Fibroblast of pulmonary artery (primary cell): ENCODE measurements at regions not wholly inside any gene's neighbourhood (a gene's known extent, or its start where the extent isn't known, plus 50 kb on each side); places are given as distances from the start of the nearest gene placed in this dataset.

Experiments
- DNase-seq: peaks from one replicate; pipeline ENCODE4 v3.0.0-alpha.2; 2010; ENCODE audit warnings: low read depth
- H3K4me3 ChIP-seq: replicated peaks from 2 replicates; pipeline ENCODE4 v1.5.1; 2011; ENCODE audit warnings: low read depth, mild to moderate bottlenecking, control low read depth, low read length, moderate library complexity
- TF ChIP-seq, protein P1 (sequence below): IDR thresholded peaks from 2 replicates; pipeline ENCODE4 v1.5.1; 2011; ENCODE audit warnings: mild to moderate bottlenecking, control low read depth, low read length, inconsistent platforms; ENCODE audit errors: missing control alignments

DNA sequence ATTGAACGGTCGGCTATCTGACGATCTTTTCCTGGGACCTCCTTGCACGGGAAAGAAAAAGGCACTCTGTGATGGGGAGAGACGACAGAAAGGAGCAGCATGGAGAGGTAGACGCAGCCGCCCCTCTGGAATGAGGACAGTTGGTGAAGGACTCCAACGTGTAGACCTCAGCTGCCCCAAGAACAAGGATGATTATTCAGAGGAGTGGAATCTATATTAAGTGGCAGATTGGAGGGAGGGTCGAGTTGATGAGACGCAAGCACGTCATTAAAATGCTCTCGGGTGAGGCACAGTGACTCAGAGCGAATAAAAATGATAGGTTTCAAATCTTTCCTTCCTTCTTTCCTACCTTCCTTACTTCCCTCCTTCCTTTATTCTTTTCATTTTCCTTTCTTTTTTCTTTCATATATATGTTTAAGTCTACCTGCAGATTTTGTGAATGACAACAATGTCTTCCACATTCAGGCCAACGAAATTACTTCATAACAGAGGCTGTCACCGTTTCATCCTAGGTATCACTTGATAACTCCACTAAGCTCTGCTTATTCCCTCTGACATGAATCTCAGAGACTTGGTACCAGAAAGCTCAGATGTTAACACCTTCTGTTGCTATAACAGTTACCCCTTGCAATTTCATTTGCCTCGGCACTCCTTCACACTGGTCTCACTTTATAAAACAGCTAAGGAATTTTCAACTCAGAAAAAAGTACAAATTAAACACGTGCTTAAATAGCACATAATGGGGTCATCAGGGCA, 110.0 kb upstream of the PPARGC1A start:
- TF ChIP-seq, protein P1, sequence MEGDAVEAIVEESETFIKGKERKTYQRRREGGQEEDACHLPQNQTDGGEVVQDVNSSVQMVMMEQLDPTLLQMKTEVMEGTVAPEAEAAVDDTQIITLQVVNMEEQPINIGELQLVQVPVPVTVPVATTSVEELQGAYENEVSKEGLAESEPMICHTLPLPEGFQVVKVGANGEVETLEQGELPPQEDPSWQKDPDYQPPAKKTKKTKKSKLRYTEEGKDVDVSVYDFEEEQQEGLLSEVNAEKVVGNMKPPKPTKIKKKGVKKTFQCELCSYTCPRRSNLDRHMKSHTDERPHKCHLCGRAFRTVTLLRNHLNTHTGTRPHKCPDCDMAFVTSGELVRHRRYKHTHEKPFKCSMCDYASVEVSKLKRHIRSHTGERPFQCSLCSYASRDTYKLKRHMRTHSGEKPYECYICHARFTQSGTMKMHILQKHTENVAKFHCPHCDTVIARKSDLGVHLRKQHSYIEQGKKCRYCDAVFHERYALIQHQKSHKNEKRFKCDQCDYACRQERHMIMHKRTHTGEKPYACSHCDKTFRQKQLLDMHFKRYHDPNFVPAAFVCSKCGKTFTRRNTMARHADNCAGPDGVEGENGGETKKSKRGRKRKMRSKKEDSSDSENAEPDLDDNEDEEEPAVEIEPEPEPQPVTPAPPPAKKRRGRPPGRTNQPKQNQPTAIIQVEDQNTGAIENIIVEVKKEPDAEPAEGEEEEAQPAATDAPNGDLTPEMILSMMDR, result no peak
- DNase-seq, result no peak
- H3K4me3 ChIP-seq, result no peak overlapping the region

DNA sequence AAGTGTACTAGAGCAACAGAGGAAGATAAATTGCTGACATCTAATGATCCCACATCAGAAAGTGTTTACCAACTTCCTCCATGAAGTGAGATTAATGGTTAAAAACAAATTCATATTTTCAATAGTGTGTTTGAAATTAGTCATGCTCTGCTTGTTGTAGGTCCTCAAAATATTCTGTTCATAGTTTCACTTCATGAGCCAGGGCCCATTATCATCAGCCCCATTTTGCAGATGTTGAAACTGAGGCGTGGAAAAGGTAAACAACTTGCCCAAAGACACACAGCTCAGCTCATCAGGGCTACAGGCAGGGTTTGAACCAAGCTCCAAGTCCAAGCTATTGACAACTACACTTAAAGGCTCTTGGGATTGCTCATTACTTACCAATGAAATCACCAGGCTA, 103.5 kb upstream of the PPARGC1A start:
- no peak overlapping the region for H3K4me3 ChIP-seq
- no peak for DNase-seq
- TF ChIP-seq, protein P1, result no peak

DNA sequence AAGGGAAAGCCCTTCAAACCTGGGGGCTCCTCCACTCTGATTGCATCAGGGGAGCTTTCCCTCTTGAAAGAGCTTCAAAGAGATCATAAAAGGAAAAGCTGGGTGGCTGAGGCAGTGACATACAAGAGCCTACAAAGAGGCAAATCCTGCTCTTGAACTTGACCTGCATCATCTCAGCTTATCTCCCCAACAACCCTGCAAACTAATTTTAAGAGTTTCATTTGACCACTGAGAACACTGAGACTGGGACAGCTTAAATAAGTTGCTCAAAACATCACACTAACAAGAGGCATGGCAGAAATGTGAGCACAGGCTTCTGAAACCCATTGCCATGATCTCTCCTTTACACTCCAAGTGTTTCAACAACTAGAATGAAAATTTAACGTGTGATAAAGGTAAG, 101.6 kb upstream of the PPARGC1A start:
- H3K4me3 ChIP-seq, result no peak overlapping the region
- DNase-seq, result no peak
- TF ChIP-seq, protein P1, result no peak

DNA sequence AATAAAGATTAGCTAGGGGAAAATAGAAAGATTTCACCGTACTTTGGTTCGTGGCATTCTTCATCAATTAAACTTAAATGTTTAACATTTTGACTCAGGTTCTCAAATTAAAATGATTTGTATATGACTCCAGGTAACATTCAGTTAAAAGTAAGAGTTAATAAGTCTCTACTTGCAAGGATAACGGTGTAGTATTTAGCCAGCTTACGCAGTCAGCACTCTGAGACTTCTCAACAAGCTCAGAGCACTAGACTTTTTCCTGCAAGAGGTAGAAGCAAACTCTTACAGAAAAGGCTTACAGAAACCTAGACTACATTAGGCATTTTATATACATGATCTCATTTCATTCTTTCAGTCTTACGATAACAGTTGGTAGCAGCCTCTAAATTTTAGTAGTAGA, 96.4 kb upstream of the PPARGC1A start:
- TF ChIP-seq, protein P1, result no peak
- no peak overlapping the region for H3K4me3 ChIP-seq
- DNase-seq, result no peak

DNA sequence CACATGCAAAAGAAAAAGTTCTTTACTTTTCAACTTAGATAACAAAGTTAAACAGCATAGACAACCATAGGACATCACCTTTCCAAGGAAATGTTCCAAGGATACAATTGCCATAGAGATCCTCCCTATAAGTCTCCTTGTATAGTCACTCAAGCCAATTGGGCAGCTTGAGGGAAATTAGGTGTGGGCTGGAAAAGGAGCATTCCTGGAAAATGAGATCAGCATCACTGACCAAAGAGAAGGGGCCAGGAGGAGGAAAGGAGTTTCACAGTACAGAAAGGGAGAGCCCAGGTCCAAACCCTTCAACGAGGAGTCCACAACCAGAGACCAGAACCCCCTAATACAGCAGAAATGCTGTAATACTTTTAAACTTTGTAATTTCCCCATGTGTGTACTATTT, 91.5 kb upstream of the PPARGC1A start:
- TF ChIP-seq, protein P1, result no peak
- H3K4me3 ChIP-seq, result no peak overlapping the region
- DNase-seq, result no peak

DNA sequence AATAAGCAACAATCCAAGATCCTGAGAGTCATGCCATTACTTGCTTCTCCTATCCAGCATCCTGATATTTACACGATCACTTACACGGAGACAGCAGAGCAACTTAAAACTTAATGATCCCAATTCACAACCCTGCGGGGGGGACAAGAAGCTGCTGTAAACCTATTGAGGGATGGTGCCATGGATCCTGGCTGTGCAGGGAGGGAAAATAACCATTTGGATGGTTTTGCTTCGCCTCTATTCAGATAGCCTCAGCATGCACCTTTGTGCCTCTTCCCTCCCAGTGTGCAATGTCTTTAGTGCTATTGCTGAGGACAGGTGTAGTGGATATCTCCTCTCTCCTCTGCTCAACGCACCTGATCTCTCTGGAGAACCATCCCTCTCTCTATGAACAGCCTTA, 89.7 kb upstream of the PPARGC1A start:
- no peak for DNase-seq
- H3K4me3 ChIP-seq, result no peak overlapping the region
- TF ChIP-seq, protein P1, result no peak

DNA sequence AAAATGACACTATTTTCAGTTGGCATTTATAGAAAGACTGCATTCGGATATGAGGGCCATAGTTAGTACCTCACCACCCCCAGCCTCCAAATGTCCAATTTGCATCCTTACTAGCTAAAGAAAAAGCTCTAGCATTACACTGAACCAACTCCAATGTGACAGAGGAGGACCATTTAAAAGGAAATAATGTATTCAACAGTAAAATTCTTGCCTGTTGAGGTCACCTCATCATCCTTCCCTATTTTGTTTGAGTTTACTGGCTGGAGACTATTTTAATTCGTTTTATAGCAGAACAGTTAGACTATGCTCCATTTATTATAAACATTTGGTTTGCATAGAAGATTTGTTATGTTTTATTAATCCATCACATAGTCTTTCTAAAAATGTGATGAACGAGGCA, 88.2 kb upstream of the PPARGC1A start:
- DNase-seq, result no peak
- no peak overlapping the region for H3K4me3 ChIP-seq
- TF ChIP-seq, protein P1, result no peak
